Nephron (organoid): ENCODE measurements at regions not wholly inside any gene's neighbourhood (a gene's known extent, or its start where the extent isn't known, plus 50 kb on each side); places are given as distances from the start of the nearest gene placed in this dataset.
A peak's percentile ranks its signal among the peaks of the same experiment; 100 is the strongest.

ENCODE experiments used
- H3K27ac Mint-ChIP-seq, 3 experiments: 2 replicates each; pipeline ENCODE4 v1.8.0; 2020; ENCODE audit warnings: mixed read lengths in 3 of 3, mild to moderate bottlenecking in 2 of 3, moderate library complexity in 1 of 3
- H3K27me3 Mint-ChIP-seq: 2 replicates; pipeline ENCODE4 v1.8.0; 2021; ENCODE audit warnings: low read depth, mild to moderate bottlenecking, moderate library complexity, mixed read lengths
- H3K36me3 Mint-ChIP-seq: 2 replicates; pipeline ENCODE4 v1.8.0; 2020; ENCODE audit warnings: low read depth, mixed read lengths
- H3K4me1 Mint-ChIP-seq: 2 replicates; pipeline ENCODE4 v1.8.0; 2020; ENCODE audit warnings: mixed read lengths
- H3K4me3 Mint-ChIP-seq, 3 experiments: 2 replicates each; pipeline ENCODE4 v1.8.0; 2020; ENCODE audit warnings: mild to moderate bottlenecking in 3 of 3, mixed read lengths in 3 of 3, moderate library complexity in 2 of 3
- H3K9me3 Mint-ChIP-seq: 2 replicates; pipeline ENCODE4 v1.8.0; 2020; ENCODE audit warnings: mixed read lengths
- CTCF ChIP-seq, 3 experiments: fragments of 200-600 bp; sonication (generic); IDR thresholded peaks; one replicate each; pipeline ENCODE4 v1.5.0; 2021; ENCODE audit warnings: antibody characterized with exemption in 3 of 3; ENCODE audit not compliant: unreplicated experiment in 3 of 3

GRCh38 chr3:153577059-153577736, 415.2 kb downstream of the RAP2B start:
- Mint-ChIP-seq H3K9me3 (no peaks in the 10 kb centered on the region), H3K4me3 (no peak overlapping the region), H3K36me3 (no peaks in the 10 kb centered on the region), H3K27me3 (no peaks in the 10 kb centered on the region), H3K4me1 (peaks cover 5% of the 10 kb centered on the region), H3K27ac (no peak overlapping the region)
- TF ChIP-seq CTCF (IDR thresholded peaks at IDR 0.05; ENCODE audit: unreplicated experiment in 3 of 3): no peak

- Mint-ChIP-seq H3K4me3 (no peak overlapping the region), H3K27ac (no peak overlapping the region), H3K27me3 (no peaks in the 10 kb centered on the region), H3K9me3 (peaks cover 4% of the 10 kb centered on the region), H3K36me3 (no peaks in the 10 kb centered on the region), H3K4me1 (peaks cover 5% of the 10 kb centered on the region)
- TF ChIP-seq CTCF (IDR thresholded peaks at IDR 0.05; ENCODE audit: unreplicated experiment in 3 of 3): no peak
These were observed 416.0 kb downstream of the RAP2B start for GRCh38 chr3:153578046-153578445.

GRCh38 chr3:153590051-153590450, 428.0 kb downstream of the RAP2B start:
- Mint-ChIP-seq H3K9me3 (peaks cover 9% of the 10 kb centered on the region), H3K4me1 (no peaks in the 10 kb centered on the region), H3K4me3 (no peak overlapping the region), H3K27ac (no peak overlapping the region), H3K27me3 (no peaks in the 10 kb centered on the region), H3K36me3 (no peaks in the 10 kb centered on the region)
- no peak for TF ChIP-seq CTCF (IDR thresholded peaks at IDR 0.05; ENCODE audit: unreplicated experiment in 3 of 3)

- H3K27me3 Mint-ChIP-seq: no peaks in the 10 kb centered on the region
- no peak for TF ChIP-seq CTCF (IDR thresholded peaks at IDR 0.05; ENCODE audit: unreplicated experiment in 3 of 3)
- no peak overlapping the region for H3K27ac Mint-ChIP-seq
- H3K4me1 Mint-ChIP-seq: no peaks in the 10 kb centered on the region
- no peaks in the 10 kb centered on the region for H3K36me3 Mint-ChIP-seq
- H3K4me3 Mint-ChIP-seq: no peak overlapping the region
- H3K9me3 Mint-ChIP-seq: peaks cover 2% of the 10 kb centered on the region
These were observed 429.7 kb downstream of the RAP2B start for GRCh38 chr3:153591561-153592245.

- TF ChIP-seq CTCF (IDR thresholded peaks at IDR 0.05; ENCODE audit: unreplicated experiment in 3 of 3): peak; percentile 53 to 54 (median 54)
- Mint-ChIP-seq H3K27ac (no peak overlapping the region), H3K9me3 (no peaks in the 10 kb centered on the region), H3K4me3 (no peak overlapping the region), H3K4me1 (peaks cover 8% of the 10 kb centered on the region), H3K36me3 (no peaks in the 10 kb centered on the region), H3K27me3 (no peaks in the 10 kb centered on the region)
These were observed 433.3 kb downstream of the RAP2B start for GRCh38 chr3:153595186-153595815.
